ENCODE measurements at regions not wholly inside any gene's neighbourhood (a gene's known extent, or its start where the extent isn't known, plus 50 kb on each side); places are given as distances from the start of the nearest gene placed in this dataset.

DNA sequence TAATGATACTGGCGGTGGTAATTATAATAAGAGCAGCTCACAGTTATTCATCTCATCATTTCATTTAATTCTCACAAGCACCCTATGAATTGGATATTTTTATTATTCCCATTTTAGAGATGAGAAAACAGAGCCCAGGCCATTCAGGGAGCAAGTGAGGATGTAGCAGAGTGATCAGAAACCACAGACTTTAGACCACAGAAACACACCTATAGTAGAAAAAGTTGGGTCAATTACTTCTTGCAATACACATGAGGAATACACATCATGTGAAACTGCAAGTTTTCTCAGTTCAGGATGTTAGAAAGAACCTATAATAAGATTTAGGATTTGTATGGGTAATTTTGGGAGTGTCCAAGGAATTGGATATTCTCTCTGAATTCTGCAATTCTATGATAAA, 278.0 kb downstream of the ADRA2A start:
- TF ChIP-seq, protein P1, sequence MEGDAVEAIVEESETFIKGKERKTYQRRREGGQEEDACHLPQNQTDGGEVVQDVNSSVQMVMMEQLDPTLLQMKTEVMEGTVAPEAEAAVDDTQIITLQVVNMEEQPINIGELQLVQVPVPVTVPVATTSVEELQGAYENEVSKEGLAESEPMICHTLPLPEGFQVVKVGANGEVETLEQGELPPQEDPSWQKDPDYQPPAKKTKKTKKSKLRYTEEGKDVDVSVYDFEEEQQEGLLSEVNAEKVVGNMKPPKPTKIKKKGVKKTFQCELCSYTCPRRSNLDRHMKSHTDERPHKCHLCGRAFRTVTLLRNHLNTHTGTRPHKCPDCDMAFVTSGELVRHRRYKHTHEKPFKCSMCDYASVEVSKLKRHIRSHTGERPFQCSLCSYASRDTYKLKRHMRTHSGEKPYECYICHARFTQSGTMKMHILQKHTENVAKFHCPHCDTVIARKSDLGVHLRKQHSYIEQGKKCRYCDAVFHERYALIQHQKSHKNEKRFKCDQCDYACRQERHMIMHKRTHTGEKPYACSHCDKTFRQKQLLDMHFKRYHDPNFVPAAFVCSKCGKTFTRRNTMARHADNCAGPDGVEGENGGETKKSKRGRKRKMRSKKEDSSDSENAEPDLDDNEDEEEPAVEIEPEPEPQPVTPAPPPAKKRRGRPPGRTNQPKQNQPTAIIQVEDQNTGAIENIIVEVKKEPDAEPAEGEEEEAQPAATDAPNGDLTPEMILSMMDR (IDR thresholded peaks at IDR 0.05; ENCODE audit: borderline replicate concordance, control extremely low read depth, extremely low read depth, insufficient read depth, missing control alignments) = no peak
- DNase-seq (ENCODE audit: low spot score) = no peak
- in situ Hi-C loops (cut with MboI; ENCODE audit: low sequenced_read_pairs, unreplicated experiment) = no loop called here

DNA sequence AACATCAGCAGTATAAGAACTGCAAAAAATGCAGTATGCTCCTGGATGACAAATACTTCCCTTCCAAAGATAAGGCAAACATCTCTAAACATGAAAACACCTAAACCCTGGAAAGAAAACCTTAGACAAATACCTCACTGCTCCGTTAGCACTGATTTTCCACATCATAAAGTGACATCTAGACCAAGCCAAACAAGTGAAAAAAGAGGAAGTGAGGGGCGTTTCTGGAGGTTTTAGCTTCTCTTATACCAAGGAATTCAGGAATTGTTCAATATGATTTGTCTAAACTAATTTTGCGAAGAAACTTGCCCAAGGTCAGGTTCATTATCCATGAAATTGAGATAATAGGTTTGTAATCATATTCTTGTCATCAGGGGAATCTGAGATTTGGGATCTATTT, 279.7 kb downstream of the ADRA2A start:
- TF ChIP-seq, protein P1 (IDR thresholded peaks at IDR 0.05; ENCODE audit: borderline replicate concordance, control extremely low read depth, extremely low read depth, insufficient read depth, missing control alignments) = no peak
- no peak for DNase-seq (ENCODE audit: low spot score)
- in situ Hi-C loops (cut with MboI; ENCODE audit: low sequenced_read_pairs, unreplicated experiment) = no loop called here

DNA sequence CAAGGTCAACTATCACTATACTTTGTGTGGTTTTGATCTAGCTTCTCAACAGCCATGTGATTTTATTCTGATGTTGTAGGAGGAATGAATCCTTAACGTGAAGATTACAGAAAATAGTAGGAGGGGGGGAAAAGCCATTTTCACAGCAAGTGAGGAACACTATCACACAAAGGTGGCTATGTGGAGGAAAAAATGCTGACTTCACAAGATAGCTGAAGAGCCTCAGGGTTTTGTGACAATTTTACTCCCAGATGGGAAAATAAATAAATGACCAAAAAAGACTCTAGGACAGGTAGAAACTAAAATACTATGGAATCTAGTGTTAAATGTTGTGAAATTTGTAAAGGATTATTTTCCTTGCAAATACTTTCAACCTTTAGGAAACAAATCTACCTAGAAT, 281.0 kb downstream of the ADRA2A start:
- in situ Hi-C loops (cut with MboI; ENCODE audit: low sequenced_read_pairs, unreplicated experiment) = no loop called here
- TF ChIP-seq, protein P1 (IDR thresholded peaks at IDR 0.05; ENCODE audit: borderline replicate concordance, control extremely low read depth, extremely low read depth, insufficient read depth, missing control alignments) = no peak
- DNase-seq (ENCODE audit: low spot score) = no peak

DNA sequence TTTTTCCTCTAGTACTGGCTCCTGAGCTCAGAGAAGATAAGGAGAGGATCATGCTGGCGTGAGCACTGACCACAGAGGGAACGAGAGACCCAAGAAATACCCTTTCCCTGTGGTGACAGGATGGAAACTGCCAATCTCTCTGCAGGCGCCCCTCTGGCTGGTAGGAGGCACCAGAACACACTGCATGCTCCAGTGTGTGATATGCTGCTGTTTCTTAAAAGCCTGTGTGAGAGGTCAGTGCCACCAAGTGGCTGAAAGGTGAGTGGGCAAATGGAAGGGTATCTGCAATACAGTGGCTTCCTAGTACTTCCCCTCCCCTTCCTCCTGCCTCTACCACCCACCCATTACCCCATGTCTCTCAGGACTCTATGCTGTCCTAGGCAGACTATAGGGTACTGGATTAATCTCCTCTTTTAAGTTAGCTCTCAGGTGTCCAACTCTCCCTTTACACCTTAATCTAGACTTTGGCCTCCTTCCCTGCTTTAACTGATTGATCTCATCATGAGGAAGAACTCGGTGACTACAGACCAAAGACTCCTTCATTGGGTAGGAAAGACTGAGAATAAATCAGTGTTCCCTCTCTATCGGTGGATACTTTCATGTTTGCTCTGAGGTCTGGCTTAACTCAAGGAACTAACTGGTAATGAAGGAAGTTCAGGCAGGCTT, 283.6 kb downstream of the ADRA2A start:
- TF ChIP-seq, protein P1 (IDR thresholded peaks at IDR 0.05; ENCODE audit: borderline replicate concordance, control extremely low read depth, extremely low read depth, insufficient read depth, missing control alignments) = peak; percentile 37
- no peak for DNase-seq (ENCODE audit: low spot score)
- in situ Hi-C loops (cut with MboI; ENCODE audit: low sequenced_read_pairs, unreplicated experiment) = no loop called here

GRCh38 chr10:111367531-111367930, 290.7 kb downstream of the ADRA2A start:
- TF ChIP-seq, protein P1 (IDR thresholded peaks at IDR 0.05; ENCODE audit: borderline replicate concordance, control extremely low read depth, extremely low read depth, insufficient read depth, missing control alignments) = no peak
- in situ Hi-C loops (cut with MboI; ENCODE audit: low sequenced_read_pairs, unreplicated experiment) = no loop called here
- no peak for DNase-seq (ENCODE audit: low spot score)

DNA sequence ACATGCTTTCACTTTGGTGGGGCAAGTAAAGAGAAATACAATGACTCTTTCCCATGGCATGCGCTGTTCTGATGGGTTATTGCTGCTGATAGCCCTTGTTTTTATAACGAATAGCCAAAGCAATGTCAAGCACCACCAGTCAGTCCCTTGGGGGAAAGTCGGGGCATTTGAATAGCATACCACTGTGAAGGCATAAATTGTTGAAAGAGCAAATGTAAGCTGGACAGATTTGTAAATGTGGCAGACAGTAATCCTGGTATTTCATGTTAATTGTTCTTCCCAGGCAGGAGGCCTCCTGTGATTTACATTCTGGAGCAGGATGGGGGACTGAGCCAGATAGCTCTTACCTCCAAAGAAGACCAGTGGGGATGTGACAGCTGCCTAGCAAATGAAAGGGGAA, 293.3 kb downstream of the ADRA2A start:
- TF ChIP-seq, protein P1 (IDR thresholded peaks at IDR 0.05; ENCODE audit: borderline replicate concordance, control extremely low read depth, extremely low read depth, insufficient read depth, missing control alignments) = no peak
- no peak for DNase-seq (ENCODE audit: low spot score)
- in situ Hi-C loops (cut with MboI; ENCODE audit: low sequenced_read_pairs, unreplicated experiment) = no loop called here

Measured in GM13976 (cell line).